ENCODE measurements at regions not wholly inside any gene's neighbourhood (a gene's known extent, or its start where the extent isn't known, plus 50 kb on each side); places are given as distances from the start of the nearest gene placed in this dataset.

- TF ChIP-seq, protein P1, sequence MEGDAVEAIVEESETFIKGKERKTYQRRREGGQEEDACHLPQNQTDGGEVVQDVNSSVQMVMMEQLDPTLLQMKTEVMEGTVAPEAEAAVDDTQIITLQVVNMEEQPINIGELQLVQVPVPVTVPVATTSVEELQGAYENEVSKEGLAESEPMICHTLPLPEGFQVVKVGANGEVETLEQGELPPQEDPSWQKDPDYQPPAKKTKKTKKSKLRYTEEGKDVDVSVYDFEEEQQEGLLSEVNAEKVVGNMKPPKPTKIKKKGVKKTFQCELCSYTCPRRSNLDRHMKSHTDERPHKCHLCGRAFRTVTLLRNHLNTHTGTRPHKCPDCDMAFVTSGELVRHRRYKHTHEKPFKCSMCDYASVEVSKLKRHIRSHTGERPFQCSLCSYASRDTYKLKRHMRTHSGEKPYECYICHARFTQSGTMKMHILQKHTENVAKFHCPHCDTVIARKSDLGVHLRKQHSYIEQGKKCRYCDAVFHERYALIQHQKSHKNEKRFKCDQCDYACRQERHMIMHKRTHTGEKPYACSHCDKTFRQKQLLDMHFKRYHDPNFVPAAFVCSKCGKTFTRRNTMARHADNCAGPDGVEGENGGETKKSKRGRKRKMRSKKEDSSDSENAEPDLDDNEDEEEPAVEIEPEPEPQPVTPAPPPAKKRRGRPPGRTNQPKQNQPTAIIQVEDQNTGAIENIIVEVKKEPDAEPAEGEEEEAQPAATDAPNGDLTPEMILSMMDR (IDR thresholded peaks at IDR 0.05), result no peak
- Mint-ChIP-seq H3K27me3 (ENCODE audit: low read depth) (peaks cover 1% of the 10 kb centered on the region), H3K9me3 (ENCODE audit: low read depth) (no peaks in the 10 kb centered on the region), H3K36me3 (ENCODE audit: low read depth) (no peaks in the 10 kb centered on the region), H3K27ac (ENCODE audit: unreplicated experiment) (no peak overlapping the region), H3K4me3 (ENCODE audit: unreplicated experiment) (no peak overlapping the region), H3K4me1 (ENCODE audit: low read depth) (peaks cover 22% of the 10 kb centered on the region)
- DNase-seq (ENCODE audit: low spot score), result no peak
Measured at GRCh38 chr6:163782436-163783003, 368.0 kb downstream of the QKI start.

GRCh38 chr6:163780994-163781393, 366.5 kb downstream of the QKI start:
- H3K9me3 Mint-ChIP-seq (ENCODE audit: low read depth), result no peaks in the 10 kb centered on the region
- DNase-seq (ENCODE audit: low spot score), result no peak

DNA sequence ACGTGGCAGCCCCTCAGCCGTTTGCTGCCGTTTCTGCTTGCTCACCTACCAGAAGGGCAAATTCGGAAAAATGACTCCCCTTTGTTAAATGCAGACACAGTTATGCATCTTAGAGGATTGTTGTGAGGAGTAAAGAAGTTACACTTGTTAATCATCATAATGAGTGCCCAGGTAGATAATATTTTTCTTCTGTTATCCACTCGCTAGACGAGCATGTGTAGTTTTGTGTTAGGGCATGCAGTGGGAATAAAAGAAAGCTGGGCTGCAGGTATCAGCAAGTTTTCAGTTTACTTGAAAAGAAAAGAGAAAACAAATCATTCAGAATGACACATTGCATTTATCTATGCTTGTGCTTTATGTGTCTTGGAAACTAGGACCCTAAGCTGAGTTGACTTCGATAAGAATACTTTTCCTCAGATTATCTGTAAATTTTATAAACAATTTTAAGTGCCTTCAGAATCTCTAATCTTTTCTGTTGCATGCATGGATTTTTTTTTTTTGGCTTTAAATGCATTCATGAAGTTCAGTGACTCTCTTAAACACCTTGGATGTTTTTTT, 365.3 kb downstream of the QKI start:
- Mint-ChIP-seq H3K36me3 (ENCODE audit: low read depth) (no peaks in the 10 kb centered on the region), H3K4me3 (ENCODE audit: unreplicated experiment) (no peak overlapping the region), H3K27me3 (ENCODE audit: low read depth) (peaks cover 1% of the 10 kb centered on the region), H3K27ac (ENCODE audit: unreplicated experiment) (no peak overlapping the region), H3K9me3 (ENCODE audit: low read depth) (no peaks in the 10 kb centered on the region), H3K4me1 (ENCODE audit: low read depth) (peaks cover 16% of the 10 kb centered on the region)
- no peak for DNase-seq (ENCODE audit: low spot score)
- TF ChIP-seq, protein P1 (IDR thresholded peaks at IDR 0.05), result no peak

More at GRCh38 chr6:163780994-163781393, 366.5 kb downstream of the QKI start:
- H3K4me1 Mint-ChIP-seq (ENCODE audit: low read depth), result peaks cover 16% of the 10 kb centered on the region
- TF ChIP-seq, protein P1 (IDR thresholded peaks at IDR 0.05), result no peak
- no peak overlapping the region for H3K4me3 Mint-ChIP-seq (ENCODE audit: unreplicated experiment)
- peaks cover 1% of the 10 kb centered on the region for H3K27me3 Mint-ChIP-seq (ENCODE audit: low read depth)
- no peaks in the 10 kb centered on the region for H3K36me3 Mint-ChIP-seq (ENCODE audit: low read depth)
- peak overlapping the region; percentile 70 for H3K27ac Mint-ChIP-seq (ENCODE audit: unreplicated experiment)

DNA sequence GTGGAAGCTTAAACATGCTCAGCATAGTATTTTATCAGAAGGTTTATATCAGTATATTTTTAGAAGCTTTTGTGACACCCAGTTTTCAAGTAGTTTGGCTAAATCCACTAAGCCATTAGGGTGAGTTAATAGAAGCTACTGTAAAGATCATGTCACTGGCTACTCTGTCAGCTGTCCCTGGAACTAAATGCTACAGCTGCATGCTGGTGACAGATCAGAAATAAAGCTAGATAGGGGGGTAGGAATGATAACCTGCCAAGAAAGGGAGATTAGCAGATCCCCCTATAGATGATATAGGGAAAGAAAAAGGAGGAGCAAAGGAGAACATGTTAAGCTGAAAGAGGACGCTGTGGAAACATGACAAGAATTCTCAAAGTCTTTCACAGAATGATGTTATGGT, 363.2 kb downstream of the QKI start:
- Mint-ChIP-seq H3K4me1 (ENCODE audit: low read depth) (peaks cover 13% of the 10 kb centered on the region), H3K36me3 (ENCODE audit: low read depth) (no peaks in the 10 kb centered on the region), H3K27me3 (ENCODE audit: low read depth) (peaks cover 1% of the 10 kb centered on the region), H3K27ac (ENCODE audit: unreplicated experiment) (no peak overlapping the region), H3K4me3 (ENCODE audit: unreplicated experiment) (no peak overlapping the region), H3K9me3 (ENCODE audit: low read depth) (no peaks in the 10 kb centered on the region)
- TF ChIP-seq, protein P1 (IDR thresholded peaks at IDR 0.05), result no peak
- DNase-seq (ENCODE audit: low spot score), result no peak

- no peak for DNase-seq (ENCODE audit: low spot score)
- H3K36me3 Mint-ChIP-seq (ENCODE audit: low read depth), result no peaks in the 10 kb centered on the region
- H3K9me3 Mint-ChIP-seq (ENCODE audit: low read depth), result no peaks in the 10 kb centered on the region
- H3K4me3 Mint-ChIP-seq (ENCODE audit: unreplicated experiment), result no peak overlapping the region
- no peak overlapping the region for H3K27ac Mint-ChIP-seq (ENCODE audit: unreplicated experiment)
- TF ChIP-seq, protein P1 (IDR thresholded peaks at IDR 0.05), result no peak
- peaks cover 10% of the 10 kb centered on the region for H3K4me1 Mint-ChIP-seq (ENCODE audit: low read depth)
- H3K27me3 Mint-ChIP-seq (ENCODE audit: low read depth), result peaks cover 1% of the 10 kb centered on the region
Measured at GRCh38 chr6:163776906-163777686, 362.6 kb downstream of the QKI start.
